ENCODE measurements at regions not wholly inside any gene's neighbourhood (a gene's known extent, or its start where the extent isn't known, plus 50 kb on each side); places are given as distances from the start of the nearest gene placed in this dataset.

DNA sequence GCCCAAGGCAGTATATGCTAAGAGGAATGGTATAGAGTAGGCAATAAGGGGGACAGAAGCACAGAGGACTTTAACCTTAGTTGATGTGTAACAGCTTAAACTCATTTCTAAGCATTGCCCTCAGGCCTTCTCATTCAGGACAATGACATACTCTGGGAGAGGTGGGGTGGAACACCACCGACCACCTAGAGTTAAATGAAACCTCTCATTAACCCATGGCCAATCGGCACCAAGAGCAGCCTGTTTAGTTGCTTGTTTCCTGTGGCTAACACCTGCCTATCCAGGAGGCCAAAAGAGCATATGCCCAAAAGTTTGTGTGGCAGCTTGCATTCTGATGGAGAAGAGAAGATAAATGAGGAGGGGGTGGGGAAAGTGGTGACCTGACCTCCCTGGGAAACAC lies 50.0 kb downstream of the PABIR2 start:
- no peak for DNase-seq

DNA sequence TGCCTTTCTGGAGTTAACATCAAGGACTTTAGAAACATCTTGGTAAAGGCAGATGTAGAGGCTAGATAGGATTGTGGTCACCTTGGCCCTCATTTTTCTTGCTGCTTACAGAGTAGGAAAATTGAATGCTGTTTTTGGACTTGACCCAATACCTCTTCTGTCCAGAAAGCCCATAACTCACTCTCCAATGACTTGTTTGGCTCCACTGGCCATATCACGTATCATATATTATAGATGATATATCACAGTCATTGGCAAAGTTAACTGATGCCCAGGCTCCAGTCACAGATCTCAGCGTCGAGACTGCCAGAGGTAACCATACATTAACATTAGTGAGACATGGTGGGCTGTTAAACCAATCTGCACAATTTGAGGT lies 50.6 kb downstream of the PABIR2 start:
- DNase-seq: no peak

DNA sequence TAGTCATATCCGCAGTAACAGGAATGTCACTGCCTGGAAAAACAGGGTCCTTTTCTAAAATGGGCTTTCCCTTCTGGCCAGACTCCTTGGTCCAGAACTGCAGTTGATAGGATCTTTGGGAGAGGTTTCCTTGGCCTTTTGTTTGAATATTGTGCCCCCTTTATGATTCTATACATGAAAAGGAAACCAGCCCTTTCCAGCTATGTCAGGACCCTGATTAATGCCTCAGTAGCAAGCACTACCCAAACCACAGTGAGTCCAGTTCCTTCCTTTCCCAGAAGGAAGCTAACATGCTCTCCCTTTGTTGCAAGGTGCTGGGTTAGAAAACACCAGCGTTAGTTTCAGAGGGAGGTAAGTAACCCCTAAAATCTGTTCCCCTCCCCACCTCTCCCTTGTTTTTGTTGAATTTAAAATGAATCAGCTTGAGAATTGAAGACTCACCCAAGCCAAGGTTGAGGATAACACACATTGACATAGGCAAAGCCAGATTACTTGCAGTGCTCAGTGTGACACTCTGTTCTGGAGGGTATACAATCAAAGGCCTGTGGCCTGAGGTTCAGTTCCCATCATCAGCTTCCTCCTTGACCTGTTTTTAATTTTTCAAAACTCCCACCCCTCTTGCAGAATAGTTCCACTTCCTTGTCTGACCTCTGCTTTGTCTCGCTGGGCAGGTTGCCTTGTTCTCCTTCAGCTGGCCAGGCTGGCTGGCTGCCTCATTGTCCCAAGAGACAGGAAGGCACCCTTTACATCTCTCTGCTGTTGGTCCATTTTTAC lies 51.2 kb downstream of the PABIR2 start:
- DNase-seq: no peak

DNA sequence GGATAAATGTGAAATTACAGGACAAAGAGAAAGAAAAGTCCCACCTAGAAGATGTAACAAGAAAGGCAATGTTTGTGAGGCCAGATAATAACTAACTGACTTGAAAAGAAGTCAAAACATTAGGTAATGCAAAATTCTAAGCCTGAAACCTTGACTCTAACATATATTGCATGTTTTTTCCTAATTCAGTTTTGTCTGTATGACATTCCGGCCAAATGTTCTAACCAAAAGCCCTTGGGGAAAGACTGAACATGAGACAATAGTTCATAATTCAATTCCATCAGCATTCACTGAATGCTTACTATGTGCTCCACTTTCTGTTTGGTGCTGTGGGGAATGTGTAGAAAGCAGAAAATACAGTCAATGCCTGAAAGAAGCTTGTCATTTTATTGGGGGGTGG lies 53.9 kb downstream of the PABIR2 start:
- no peak for DNase-seq

DNA sequence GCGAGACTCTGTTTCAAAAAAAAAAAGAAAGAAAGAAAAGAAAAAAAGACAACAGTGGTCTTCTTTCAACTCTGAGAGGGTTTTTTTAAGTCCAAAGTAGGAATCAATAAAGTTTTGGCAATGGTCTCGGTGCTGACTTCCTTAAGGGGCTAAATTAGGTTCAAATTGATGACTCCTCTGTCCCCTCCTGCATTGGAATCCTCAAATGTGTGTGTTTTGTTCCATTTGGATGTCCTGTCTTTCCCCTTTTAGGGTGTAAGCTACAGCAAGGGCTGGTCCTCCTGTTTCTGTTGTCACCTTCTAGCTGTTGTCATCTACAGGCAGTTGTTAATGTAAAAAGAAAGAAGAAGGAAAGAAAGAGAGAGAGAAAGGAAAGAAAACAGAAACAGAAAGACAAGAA lies 54.4 kb downstream of the PABIR2 start:
- DNase-seq: no peak

DNA sequence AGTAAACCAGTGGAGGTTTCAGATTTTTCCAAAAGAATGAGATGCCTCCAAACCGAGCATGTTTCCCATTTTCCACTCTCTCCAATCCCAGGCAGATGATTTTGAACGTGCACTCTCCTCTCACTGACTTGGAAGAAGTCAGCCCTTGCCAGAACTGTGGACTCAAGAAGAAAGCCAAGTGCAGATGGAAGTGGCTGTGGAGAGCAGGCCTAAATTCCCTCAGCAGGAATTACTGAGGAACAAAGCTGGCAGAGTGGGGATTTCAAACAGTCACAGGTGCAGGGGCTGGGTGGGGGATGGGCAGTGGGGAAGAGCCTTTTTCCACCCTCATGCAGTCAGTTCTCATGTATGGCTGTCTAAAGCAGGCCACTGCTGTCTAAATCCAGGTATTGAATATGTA lies 55.3 kb downstream of the PABIR2 start:
- peak; percentile 48 for DNase-seq

DNA sequence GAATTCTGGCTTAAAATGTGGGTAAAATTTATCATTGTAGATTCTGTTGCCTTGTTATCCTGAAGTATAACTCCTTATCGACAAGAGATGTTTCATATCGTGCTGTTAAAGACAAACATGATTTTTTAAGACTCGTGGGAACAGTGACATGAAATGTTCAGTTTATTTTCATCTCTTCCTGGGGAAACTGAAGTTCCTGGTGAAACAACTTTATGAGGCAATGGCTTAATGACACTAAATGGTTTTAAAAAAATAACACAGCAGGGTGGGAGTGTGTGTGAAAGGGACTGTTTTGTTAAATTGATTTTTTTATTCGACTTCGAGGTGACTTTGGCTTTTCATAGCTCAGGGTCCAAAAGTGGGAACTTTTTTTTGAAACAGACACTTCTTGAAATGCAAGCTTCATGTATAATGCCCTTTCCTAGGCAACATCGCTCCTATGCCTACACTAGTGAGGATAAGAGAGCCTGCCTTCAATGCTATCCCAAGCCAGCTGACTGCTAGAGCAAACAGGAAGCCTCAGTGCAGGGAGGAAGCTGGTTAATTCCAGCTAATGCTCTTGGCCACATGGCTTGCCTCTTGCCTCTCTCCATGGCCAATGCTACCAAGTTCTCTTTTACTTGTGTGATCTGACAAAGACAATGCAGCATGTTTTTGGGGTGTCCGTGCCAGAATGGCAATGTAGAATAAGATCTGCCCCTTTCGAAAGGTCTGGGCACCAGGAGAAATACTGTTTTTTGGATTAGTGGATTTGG lies 57.8 kb downstream of the PABIR2 start:
- no peak for DNase-seq

DNA sequence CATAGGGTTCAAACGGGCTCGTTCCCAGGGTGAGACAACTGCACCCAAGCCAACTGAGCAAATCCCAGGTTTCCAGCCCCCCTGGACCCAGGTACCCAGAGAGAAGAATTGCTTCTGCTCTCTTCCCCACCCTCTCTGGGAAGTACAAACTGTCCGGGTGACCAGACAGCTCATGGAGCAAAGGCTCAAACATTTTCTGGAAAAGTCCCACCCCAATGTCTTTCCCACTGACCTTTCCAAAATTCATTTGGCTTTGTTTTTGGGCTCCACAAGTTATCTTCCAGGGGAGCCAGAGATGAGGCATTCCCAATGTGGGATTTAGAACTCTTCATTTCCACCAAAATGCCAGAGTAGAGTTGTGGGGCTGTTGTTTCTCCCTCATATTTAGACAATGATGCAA lies 58.6 kb downstream of the PABIR2 start:
- no peak for DNase-seq

DNA sequence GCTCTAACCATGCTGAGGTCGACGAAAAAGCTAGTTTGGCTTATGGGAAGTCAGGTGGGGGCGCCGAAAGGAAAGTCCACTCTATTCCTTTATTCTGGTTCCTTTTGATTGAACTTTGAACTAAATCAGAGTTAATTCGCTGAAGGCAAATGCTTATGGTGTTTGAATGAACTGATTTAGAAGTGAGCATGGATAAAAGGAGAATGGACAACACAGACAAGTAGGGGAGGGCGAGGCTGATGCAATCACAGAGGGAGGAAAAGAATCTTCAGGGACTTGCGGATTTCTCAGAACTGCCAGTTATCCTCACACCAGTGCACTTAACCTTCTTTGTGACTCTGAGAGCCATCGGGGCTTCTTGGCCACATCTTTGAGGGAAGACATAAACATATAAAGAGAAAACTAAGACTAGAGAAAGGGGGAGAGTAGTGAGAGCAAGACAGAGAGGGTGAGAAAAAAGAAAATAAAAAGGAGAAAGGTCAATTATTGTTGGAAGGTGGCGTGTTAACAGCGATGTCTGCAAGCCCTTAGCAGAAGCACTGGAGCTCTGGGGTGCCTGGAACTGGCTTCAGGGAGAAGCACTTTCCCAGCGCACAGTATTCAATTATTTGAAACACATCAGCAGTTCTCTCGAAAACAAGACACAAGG lies 59.2 kb downstream of the PABIR2 start:
- DNase-seq: no peak

DNA sequence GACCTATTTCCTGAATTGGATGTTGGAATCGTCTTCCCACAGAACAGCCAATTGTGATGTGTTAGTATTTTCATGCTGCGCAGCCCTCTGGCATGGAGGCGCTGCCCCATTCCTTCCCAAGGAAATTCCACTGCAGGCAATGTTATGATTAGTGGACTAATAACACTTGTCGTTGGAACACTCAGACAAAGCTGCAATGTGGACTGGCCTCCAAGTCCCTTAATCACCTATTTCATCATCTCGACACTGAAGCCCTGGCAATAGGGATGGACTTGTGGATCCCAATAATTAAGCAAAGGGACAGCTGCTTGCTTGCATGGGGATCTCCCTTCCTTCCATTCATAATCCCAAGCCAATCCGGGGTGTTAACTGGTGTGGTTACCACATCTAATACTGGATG lies 59.9 kb downstream of the PABIR2 start:
- no peak for DNase-seq

DNA sequence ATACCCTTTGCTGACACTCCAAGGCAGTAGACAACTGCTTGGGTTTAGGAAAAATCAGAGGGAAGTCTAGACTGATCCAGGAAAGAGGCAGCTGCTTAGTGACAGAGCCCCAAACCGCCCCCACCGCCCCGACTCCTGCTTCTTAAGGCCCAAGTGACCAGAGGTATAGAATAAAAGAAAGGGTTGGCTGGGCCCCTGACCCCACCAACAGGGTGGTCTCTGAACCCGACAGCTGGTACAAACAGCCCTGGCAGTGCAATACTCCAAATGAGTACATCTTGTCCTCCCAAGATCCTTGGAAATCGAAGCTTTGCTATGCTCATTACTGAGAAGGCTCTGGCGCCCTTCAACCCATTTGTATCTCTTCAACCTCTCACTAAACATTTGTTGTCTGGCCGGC lies 60.6 kb downstream of the PABIR2 start:
- no peak for DNase-seq

DNA sequence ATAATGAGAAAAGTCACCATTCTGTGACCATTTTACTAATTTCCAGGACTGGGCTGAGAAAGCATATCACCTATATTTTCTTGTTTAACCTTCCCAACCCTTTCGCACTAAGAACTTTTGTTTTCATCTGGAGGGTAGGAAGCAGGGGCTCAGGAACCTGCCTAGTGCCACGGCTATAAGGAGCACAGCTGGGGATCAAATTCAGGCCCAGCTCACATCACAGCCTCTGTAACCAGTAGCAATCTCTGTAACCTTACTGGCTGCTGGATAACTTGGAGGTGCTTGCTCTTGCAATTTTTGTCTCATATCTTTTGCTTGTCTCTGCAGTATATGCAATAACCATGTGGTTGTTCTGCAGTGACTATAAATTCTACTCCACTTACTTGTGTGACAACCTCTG lies 62.0 kb downstream of the PABIR2 start:
- no peak for DNase-seq

DNA sequence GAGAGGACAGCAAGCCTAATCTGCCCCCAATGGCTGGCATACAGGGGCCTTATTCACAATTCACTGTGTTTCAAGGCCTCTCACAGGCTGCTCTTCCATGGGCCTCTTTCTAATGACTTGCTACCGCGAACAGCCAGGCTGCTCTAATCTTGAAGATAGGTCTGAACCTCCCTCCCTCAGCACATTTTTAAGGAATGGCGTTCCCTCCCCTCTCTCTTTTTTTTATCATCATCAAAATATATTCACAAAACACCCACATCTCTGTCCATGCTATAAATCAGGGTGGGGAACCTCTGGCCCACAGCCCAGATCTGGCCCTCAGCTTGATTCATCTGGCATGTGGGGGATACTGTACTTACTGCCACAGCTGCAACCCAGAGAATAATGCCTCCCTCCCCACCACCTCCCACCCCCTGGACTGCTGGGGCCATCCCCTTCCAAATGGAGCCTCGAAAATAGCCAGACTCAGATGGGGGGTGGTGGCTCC lies 62.5 kb downstream of the PABIR2 start:
- DNase-seq: no peak

DNA sequence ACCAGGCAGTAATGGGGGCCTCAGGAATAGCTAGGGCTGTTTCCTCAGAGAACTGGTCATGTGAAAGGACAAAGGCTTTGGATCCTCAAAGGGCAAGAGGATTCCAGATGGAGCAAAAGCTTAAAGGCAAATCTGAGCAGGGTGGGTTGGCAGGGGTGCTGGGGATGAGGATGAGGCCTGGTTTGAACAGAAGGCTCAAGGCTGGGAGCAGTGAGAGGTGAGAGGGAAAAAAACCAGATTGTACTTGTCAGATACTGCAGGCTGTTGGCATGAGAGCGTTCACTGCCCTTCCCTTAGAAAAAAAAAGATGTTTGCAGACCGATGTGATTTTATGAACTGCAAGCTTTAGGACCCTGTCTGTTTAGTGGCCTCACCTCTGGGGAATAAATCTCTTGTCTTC lies 63.4 kb downstream of the PABIR2 start:
- peak; percentile 36 for DNase-seq

DNA sequence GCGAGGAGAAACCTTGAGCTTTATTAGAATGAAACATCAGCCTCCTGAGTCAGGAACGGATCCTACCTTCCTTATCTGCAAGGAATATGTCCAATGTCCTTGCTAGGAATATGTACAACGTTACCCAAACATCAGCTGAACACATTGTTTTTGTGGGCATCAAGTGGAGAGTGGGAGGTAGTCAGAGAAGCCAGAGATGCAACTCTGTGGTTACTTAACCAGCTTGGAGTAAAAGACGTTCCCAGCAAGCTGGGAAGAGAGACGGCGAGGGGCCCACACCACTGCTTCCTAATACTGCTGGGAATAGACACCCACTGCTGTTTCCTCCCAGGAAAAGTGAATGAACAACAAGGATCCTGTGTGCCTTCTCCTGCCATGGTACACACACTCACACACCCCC lies 64.3 kb downstream of the PABIR2 start:
- no peak for DNase-seq

DNA sequence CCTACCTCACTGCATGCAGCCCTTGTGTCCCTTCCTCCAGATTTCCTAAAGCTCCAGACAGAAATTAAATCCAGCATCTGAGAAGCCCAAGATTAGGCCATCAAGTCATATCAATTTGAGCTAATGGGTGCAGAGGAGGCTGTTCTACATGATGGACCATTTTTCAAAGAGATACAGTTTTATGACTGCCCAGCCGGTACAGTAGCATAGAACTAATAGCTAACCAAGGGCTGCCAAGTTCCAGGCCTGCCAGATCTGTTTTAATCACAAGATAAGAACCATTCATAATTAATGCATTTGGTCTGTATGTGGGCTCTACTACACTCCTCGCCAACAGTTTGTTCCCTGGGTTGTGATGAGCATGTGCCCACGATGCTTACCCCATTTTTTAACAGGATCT lies 64.9 kb downstream of the PABIR2 start:
- no peak for DNase-seq

DNA sequence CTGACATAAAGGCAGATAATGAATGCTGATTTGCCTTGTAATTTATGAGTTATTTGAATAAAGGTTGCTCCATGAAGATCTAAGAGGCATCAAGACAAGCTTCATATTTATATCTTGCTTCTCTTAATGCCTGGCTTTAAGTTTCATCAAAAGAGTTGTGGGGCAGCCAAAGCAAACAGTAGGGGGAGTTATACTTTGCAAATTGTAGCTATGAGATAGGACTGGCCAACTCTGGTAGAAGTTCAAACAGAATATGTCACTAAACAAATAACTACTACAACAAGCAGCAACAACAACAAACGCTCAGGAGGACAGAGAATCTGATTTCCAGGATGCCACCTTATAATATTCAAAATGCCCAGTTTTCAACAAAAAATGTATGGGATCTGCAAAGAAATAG lies 69.1 kb upstream of the PLAC1 start:
- no peak for DNase-seq

DNA sequence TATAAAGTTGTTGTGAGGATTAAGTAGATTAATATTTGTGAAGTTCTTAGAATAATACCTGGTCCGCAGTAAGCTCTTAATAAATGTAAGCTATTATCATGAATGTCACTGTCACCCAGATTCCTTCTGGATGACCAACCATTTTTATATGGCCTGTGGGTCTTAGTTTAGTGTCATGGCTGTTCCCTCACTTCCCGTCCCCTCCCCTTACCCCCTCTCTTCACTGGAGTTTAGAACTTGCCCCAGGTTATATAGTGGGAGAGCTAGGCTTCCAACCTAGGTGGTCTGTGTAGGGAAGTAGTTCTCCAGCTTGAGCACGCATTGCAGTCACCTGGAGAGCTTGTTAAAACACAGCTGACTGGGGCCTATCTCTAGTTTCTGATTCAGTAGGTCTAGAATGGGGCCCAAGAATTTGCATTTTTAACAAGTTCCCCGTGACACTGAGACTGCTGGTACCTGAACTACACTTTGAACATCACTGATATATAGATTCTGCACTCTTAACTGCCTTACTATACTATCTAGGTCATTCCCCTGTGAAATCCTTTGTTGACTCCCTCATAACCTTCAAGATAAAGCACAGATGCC lies 66.9 kb upstream of the PLAC1 start:
- no peak for DNase-seq

DNA sequence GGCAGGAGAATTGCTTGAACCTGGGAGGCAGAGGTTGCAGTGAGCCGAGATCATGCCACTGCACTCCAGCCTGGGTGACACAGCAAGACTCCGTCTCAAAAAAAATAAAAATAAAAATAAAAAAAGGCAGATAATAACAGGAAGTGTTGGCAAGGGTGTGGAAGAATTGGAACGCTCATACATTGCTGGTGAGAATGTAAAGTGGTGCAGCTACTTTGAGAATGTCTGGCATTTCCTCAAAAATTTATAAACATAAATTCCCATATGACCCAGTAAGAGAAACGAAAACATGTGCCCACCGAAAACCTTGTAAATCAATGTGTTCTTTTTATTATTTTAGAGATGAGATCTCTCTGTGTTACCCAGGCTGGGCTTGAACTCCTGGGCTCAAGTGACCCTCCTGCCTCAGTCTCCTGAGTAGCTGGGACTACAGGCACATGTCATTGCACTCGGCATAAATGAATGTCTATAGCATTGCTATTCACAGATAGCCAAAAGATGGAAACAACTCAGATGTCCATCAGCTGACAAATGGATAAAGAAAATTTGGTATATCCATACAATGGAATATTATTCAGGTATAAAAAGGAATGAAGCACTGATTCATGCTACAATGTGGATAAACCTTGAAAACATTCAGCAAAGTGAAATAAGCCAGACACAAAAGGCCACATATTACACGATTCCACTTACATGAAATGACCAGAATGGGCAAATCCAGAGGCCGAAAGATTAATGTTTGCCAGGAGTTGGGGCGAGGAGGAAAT lies 63.7 kb upstream of the PLAC1 start:
- no peak for DNase-seq

DNA sequence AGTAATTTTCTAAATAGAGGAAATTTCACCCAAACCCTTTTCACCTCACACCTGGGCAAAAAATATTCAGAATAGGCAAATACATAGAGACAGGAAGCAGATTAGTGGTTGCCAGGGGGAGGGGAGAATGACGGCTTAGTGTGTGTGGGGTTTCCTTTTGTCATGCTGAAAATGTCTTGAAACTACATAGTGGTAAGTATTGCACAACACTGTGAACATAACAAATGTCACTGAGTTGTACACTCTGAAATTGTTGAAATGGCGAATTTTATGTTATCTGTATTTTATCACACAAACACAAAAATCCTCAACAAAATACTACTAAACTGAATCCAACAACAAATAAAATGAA lies 60.7 kb upstream of the PLAC1 start:
- no peak for DNase-seq

DNA sequence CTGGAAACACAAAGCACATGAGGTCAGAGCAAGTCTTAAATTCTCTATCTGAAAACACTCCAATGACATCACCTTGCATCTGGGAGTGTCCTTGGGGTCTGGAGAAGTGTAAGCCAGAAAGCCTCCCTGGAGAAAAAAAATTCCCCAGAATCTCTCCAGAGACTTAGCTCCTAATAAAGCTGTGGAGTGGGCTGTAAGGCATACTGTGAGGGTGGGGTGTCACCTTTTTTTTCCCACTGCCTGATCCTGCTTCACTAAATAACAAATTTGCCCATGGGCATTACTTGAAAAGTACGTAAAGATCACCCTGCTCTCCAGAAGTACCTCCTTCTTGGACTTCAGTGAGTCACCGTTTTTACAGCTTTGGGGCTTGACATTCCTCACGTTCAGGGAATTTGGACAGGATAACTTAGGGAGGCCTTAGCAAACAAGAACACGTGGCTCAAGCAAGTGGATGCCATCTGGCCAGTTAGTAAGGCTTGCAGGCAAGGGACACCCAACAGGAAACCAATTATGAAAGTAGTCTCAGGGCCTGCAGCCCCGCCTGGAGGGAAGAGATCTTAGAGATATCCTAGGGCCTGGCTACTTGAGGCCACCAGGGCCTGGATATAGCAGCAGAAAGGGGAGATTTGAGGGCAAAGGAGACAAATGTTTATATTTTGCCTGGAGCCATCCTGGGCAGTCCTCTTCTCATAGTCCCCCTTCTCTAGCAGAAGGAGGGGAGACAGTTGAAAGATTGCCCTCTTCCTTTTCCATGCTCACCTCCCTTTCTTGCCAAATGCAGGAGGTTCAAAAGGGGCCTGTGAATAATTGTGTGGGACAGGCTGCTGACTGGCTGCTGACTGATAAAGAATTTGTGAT lies 60.1 kb upstream of the PLAC1 start:
- peak; percentile 94 for DNase-seq

DNA sequence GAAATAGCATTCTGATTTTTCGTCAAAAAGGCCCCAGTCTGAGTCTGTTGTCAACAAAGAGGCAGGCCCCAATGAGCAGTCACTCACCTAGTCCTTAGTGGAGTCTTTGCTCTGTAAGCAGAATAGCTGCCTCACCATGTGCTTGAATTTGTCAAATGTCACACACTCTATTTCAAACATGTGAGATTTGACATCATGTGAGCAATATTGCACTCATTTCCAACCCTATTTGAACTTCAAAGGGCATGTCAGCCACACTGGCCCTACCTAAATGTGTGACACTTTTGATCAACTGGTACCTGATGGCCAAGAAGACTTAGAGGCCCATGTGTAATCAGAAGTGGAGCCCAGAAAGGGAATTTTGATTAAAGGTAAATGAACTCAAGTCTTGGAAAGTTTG lies 59.4 kb upstream of the PLAC1 start:
- DNase-seq: no peak

Measured in NCI-H524 treated with DMSO at 0.1 percent for 48 hours (cell line).